Common myeloid progenitor, CD34-positive (primary cell): ENCODE measurements at regions not wholly inside any gene's neighbourhood (a gene's known extent, or its start where the extent isn't known, plus 50 kb on each side); places are given as distances from the start of the nearest gene placed in this dataset.

Experiments
- CTCF ChIA-PET: fragments of 350-600 bp; sonication (Branson Sonifier 250); formaldehyde crosslinking; loops from one replicate; lab custom pipeline; 2021; ENCODE audit warnings: antibody characterized with exemption; lab: Charles Lee
- POLR2A ChIA-PET: fragments of 350-600 bp; sonication (Branson Sonifier 250); formaldehyde crosslinking; loops from one replicate; lab custom pipeline; 2021; ENCODE audit warnings: antibody characterized with exemption; lab: Charles Lee
- DNase-seq, 3 donors: peaks; one replicate each; pipeline versions ENCODE4 v3.0.0 to v3.0.0-alpha.2; 2013
- H3K27ac ChIP-seq, 2 experiments: 1 replicate in 1 of 2; 2 replicates in 1 of 2; pipeline ENCODE4 v1.7.0; 2013; ENCODE audit warnings: inconsistent platforms in 2 of 2, low read length in 2 of 2, mild to moderate bottlenecking in 2 of 2, low read depth in 1 of 2, moderate library complexity in 1 of 2; ENCODE audit not compliant: severe bottlenecking in 2 of 2, insufficient read depth in 1 of 2, poor library complexity in 1 of 2
- H3K27me3 ChIP-seq, 5 experiments: replicated peaks in 2 of 5; 1 replicate in 3 of 5; 2 replicates in 2 of 5; pipeline versions ENCODE4 v1.6.1 to v1.7.0; 2013; ENCODE audit warnings: low read length in 4 of 5, mild to moderate bottlenecking in 2 of 5, moderate library complexity in 2 of 5, inconsistent platforms in 1 of 5; ENCODE audit not compliant: insufficient read depth in 5 of 5, control insufficient read depth in 4 of 5
- H3K36me3 ChIP-seq, 4 experiments: 1 replicate in 2 of 4; 2 replicates in 2 of 4; pipeline versions ENCODE4 v1.6.1 to v1.7.0; 2013; ENCODE audit warnings: low read length in 3 of 4, control low read depth in 1 of 4, mild to moderate bottlenecking in 1 of 4; ENCODE audit not compliant: control insufficient read depth in 4 of 4, insufficient read depth in 4 of 4
- H3K4me1 ChIP-seq, 4 experiments: 1 replicate in 3 of 4; 2 replicates in 1 of 4; pipeline versions ENCODE4 v1.6.1 to v1.7.1; 2013; ENCODE audit warnings: low read length in 3 of 4, mild to moderate bottlenecking in 3 of 4, control low read depth in 1 of 4, inconsistent platforms in 1 of 4, moderate library complexity in 1 of 4; ENCODE audit not compliant: control insufficient read depth in 4 of 4, insufficient read depth in 4 of 4; ENCODE audit errors: control extremely low read depth in 1 of 4
- H3K4me3 ChIP-seq, 7 experiments: 1 replicate in 4 of 7; 2 replicates in 3 of 7; pipeline versions ENCODE4 v1.5.1 to v1.7.0; 2013; ENCODE audit warnings: mild to moderate bottlenecking in 7 of 7, low read length in 6 of 7, moderate library complexity in 6 of 7, inconsistent platforms in 2 of 7, low read depth in 2 of 7, control low read depth in 1 of 7; ENCODE audit not compliant: insufficient read depth in 4 of 7, control insufficient read depth in 1 of 7; ENCODE audit errors: extremely low read depth in 1 of 7
- H3K9me3 ChIP-seq, 5 experiments: 1 replicate in 4 of 5; 2 replicates in 1 of 5; pipeline versions ENCODE4 v1.6.1 to v1.7.1; 2013; ENCODE audit warnings: low read length in 4 of 5, mild to moderate bottlenecking in 2 of 5, inconsistent platforms in 1 of 5, low read depth in 1 of 5, moderate library complexity in 1 of 5; ENCODE audit not compliant: control insufficient read depth in 4 of 5, insufficient read depth in 2 of 5; ENCODE audit errors: control extremely low read depth in 1 of 5
- WGBS: methylation state at CpG from one replicate; pipeline ENCODE4 v1.1.5; 2013; ENCODE audit not compliant: insufficient coverage; 5-methylcytosine and 5-hydroxymethylcytosine counted together

DNA sequence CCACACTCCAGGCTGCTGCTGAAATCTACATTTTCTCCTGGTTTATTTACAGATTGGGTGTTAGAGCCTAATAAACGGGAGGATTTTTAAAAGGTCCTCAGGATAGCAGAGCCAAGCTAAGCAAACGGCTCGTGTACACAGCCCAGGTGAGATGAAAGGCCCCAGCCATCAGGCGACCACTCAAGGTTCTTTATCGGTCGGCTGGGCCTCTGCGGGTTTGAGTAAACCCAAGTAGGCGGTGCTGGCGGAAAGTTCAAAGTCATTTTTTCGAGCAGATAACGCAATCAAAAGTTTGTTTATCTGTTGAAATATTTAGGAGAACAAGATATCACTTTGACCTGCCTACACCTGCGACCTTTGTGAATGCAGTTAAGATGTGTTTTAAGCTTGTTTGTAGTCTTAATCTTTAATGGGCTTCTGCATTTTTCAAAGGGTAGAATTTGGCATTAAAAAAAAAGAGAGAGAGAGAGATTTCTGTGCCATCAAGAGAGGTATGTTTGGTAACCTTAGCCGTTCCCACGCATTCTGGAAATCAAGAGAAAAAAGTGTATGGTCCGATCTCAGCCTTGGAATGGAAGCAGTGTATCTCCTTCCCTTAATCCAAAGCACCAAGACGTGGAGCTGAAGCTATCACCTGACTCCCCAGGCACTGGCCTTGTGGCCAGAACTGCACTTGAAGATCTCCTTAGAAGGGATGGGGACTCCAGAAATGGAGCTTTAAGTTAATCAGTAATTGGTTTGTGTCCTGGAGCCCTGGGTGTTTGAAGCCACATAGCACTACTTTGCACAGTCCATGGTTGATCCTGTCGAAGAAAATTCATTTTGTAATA, 301.7 kb upstream of the IRX5 start:
- 83% methylated on average over 14 of the region's 17 CpGs for WGBS
- peaks cover 0 to 18% (median 3%) of the 10 kb centered on the region in 5 experiments for H3K27me3 ChIP-seq
- CTCF ChIA-PET: no interaction called here
- POLR2A ChIA-PET: no interaction called here
- H3K4me3 ChIP-seq: no peak overlapping the region
- H3K4me1 ChIP-seq: no peaks in the 10 kb centered on the region
- H3K9me3 ChIP-seq: peaks cover 0 to 2% (median 0%) of the 10 kb centered on the region in 5 experiments
- no peaks in the 10 kb centered on the region for H3K36me3 ChIP-seq
- no peak overlapping the region for H3K27ac ChIP-seq
- no peak for DNase-seq

DNA sequence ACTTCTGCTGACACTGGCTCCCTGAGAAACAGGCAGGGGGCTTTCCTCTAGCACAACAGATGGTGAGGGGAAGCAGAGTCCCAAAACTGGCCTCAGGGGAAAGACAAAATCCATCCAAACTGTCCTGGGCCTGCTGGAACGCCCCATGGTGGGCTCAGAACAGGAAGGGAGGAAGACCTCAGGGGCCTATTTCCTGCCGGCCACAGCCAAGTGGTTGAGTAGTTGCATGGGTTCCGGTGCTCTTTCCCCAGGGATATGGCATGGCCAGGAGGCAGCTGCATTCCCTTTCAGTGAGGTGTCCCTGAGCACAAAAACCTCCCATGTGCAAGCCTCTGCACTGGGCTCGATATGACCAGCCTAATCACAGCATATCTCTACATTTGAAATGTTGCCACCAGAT, 303.0 kb upstream of the IRX5 start:
- Histone ChIP-seq H3K4me1 (no peaks in the 10 kb centered on the region), H3K4me3 (no peak overlapping the region), H3K36me3 (no peaks in the 10 kb centered on the region), H3K9me3 (peaks cover 0 to 2% (median 0%) of the 10 kb centered on the region in 5 experiments), H3K27me3 (peaks cover 0 to 22% (median 3%) of the 10 kb centered on the region in 5 experiments), H3K27ac (no peak overlapping the region)
- POLR2A ChIA-PET: no interaction called here
- CTCF ChIA-PET: no interaction called here
- 58% methylated on average over 2 of the region's 4 CpGs for WGBS
- DNase-seq: no peak

DNA sequence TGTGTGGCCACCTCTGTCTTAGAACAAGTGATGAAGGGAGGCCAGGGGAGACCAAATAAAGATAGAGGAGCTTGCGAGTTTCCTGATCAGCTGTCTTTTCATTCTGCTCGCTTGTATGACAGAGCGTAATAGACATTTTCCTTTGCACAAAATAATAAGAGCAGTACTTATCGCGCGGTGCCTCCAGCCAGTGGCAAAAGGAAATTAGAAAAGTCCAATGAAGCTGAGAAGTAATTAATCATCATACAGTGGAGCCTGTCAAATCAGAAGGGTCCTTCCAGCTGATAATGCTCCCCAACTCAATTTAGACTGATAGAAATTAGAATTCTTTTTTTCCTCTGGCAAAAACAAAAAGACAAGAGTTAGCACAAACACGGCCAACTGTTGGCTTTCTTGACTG, 307.0 kb upstream of the IRX5 start:
- ChIA-PET CTCF (interaction anchor here (1.1 kb wide), 1 partner anchor 20 kb away, joined by 3 read pairs; no protein-coding TSS in a partner anchor), POLR2A (no interaction called here)
- H3K36me3 ChIP-seq: no peaks in the 10 kb centered on the region
- peaks cover 0 to 11% (median 2%) of the 10 kb centered on the region in 5 experiments for H3K27me3 ChIP-seq
- no peak overlapping the region for H3K4me3 ChIP-seq
- 93% methylated on average over 6 of the region's 7 CpGs for WGBS
- no peak overlapping the region for H3K27ac ChIP-seq
- H3K4me1 ChIP-seq: no peaks in the 10 kb centered on the region
- peaks cover 0 to 2% (median 0%) of the 10 kb centered on the region in 5 experiments for H3K9me3 ChIP-seq
- DNase-seq: no peak

- ChIA-PET POLR2A (no interaction called here), CTCF (no interaction called here)
- no peak for DNase-seq
- H3K27me3 ChIP-seq: peaks cover 0 to 9% (median 4%) of the 10 kb centered on the region in 5 experiments
- no peaks in the 10 kb centered on the region for H3K4me1 ChIP-seq
- no peaks in the 10 kb centered on the region for H3K36me3 ChIP-seq
- peaks cover 0 to 2% (median 0%) of the 10 kb centered on the region in 5 experiments for H3K9me3 ChIP-seq
- H3K4me3 ChIP-seq: no peak overlapping the region
- no peak overlapping the region for H3K27ac ChIP-seq
- WGBS: 95% methylated on average over 2 of the region's 3 CpGs
These were observed 310.5 kb upstream of the IRX5 start for GRCh38 chr16:54620197-54620596.

DNA sequence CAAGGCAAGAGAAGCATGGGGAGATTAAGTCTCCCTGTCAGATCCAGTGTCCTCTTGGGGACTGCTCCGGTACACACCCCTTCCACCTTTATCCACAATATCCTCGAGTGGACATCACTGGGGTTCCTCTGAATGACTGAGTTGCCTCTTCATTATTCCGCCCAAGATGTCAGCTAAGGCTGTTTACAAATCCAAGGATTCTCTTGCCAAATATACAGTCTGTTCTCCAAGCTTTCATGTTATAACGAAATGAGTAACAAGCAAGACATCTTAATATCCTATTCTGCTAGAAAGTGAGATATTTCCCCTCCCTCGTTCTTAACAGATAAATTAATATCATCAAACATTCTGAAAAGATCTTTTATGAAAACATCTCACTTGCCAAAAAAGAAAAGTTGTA, 314.1 kb upstream of the IRX5 start:
- Histone ChIP-seq H3K4me3 (no peak overlapping the region), H3K9me3 (no peaks in the 10 kb centered on the region), H3K27me3 (peaks cover 0 to 7% (median 0%) of the 10 kb centered on the region in 5 experiments), H3K27ac (no peak overlapping the region), H3K4me1 (no peaks in the 10 kb centered on the region), H3K36me3 (no peaks in the 10 kb centered on the region)
- DNase-seq: no peak
- CTCF ChIA-PET: no interaction called here
- POLR2A ChIA-PET: no interaction called here
- WGBS: 89% methylated on average over 3 of the region's 5 CpGs

DNA sequence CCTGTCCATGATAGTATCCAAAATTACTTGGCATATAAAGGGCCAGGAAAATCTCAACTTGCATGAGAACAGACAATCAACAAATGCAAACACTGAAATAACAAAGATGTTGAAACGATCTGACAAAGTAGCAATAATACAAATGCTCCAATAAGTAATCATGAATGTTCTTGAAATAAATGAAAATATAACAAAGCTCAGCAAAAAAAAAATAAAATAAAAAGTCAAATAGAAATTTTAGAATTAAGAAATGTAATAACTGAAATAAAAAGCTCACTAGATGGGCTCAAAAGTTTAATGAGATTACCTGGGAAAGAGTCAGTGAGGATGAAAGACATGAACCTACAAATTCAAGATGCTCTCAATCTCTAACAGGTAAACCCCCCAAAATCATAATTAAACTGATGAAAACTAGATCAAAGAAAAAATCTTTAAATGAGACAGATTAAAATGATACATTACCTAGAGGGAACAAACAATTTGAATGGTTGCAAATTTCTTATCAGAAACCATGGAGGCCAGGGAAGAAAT, 319.0 kb upstream of the IRX3 start:
- Histone ChIP-seq H3K36me3 (no peaks in the 10 kb centered on the region), H3K27me3 (no peaks in the 10 kb centered on the region), H3K4me1 (no peaks in the 10 kb centered on the region), H3K4me3 (no peak overlapping the region), H3K27ac (no peak overlapping the region), H3K9me3 (peaks cover 2 to 14% (median 4%) of the 10 kb centered on the region in 5 experiments)
- ChIA-PET CTCF (no interaction called here), POLR2A (no interaction called here)
- no peak for DNase-seq
- WGBS: no CpG with 5 or more reads among the region's 1 CpG

DNA sequence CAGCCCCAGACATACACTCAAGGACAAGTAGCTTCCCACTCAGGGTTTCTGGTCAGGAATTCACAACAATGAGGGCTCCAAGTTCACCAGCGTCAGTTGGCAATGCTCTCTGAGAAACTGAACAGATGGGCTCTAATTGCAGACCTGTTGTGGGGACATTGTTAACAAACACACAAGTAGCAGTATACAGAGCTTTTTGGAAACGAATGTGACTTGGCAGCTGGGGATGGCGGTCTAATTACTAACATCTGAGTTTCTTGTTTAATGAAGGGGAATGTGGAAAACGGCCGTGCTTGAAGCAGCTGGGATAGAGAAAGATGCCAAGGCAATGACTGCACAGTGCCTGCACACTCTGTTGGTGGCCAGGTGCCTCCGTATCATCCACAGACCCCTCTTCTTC, 316.1 kb upstream of the IRX3 start:
- Histone ChIP-seq H3K9me3 (peaks cover 2 to 12% (median 6%) of the 10 kb centered on the region in 5 experiments), H3K27me3 (peaks cover 0 to 8% (median 0%) of the 10 kb centered on the region in 5 experiments), H3K27ac (no peak overlapping the region), H3K36me3 (no peaks in the 10 kb centered on the region), H3K4me1 (no peaks in the 10 kb centered on the region), H3K4me3 (no peak overlapping the region)
- POLR2A ChIA-PET: no interaction called here
- WGBS: 98% methylated on average over 5 of the region's 6 CpGs
- no peak for DNase-seq
- CTCF ChIA-PET: no interaction called here
